Calu3 (cell line): ENCODE measurements at regions not wholly inside any gene's neighbourhood (a gene's known extent, or its start where the extent isn't known, plus 50 kb on each side); places are given as distances from the start of the nearest gene placed in this dataset.

Experiments
- BruUV-seq: library from RNA; stranded (reverse); fragments of 400-500 nt; replicated peaks from 2 replicates; lab custom pipeline; 2021; lab: Mats Ljungman, UMichigan
- CTCF ChIA-PET: fragments of 300-600 bp; sonication (Branson Sonifier 250); formaldehyde crosslinking; loops from one replicate; lab custom pipeline; 2022; ENCODE audit warnings: antibody characterized with exemption; lab: Charles Lee
- DNase-seq: peaks from one replicate; pipeline ENCODE4 v3.0.0; 2022
- H3K27ac Mint-ChIP-seq: one replicate; pipeline ENCODE4 v1.8.0; 2022; ENCODE audit warnings: mixed read lengths; ENCODE audit not compliant: unreplicated experiment
- H3K27me3 Mint-ChIP-seq: one replicate; pipeline ENCODE4 v1.8.0; 2022; ENCODE audit warnings: mixed read lengths; ENCODE audit not compliant: unreplicated experiment
- H3K36me3 Mint-ChIP-seq: one replicate; pipeline ENCODE4 v1.8.0; 2022; ENCODE audit warnings: mild to moderate bottlenecking, moderate library complexity, mixed read lengths; ENCODE audit not compliant: insufficient read depth, unreplicated experiment
- H3K4me1 Mint-ChIP-seq: one replicate; pipeline ENCODE4 v1.8.0; 2022; ENCODE audit warnings: mild to moderate bottlenecking, low read depth, mixed read lengths; ENCODE audit not compliant: unreplicated experiment
- H3K4me3 Mint-ChIP-seq: one replicate; pipeline ENCODE4 v1.8.0; 2022; ENCODE audit warnings: mild to moderate bottlenecking, low read depth, moderate library complexity, mixed read lengths; ENCODE audit not compliant: unreplicated experiment
- H3K9me3 Mint-ChIP-seq: one replicate; pipeline ENCODE4 v1.8.0; 2022; ENCODE audit warnings: low read depth, mixed read lengths; ENCODE audit not compliant: unreplicated experiment
- CTCF ChIP-seq: fragments of 200-600 bp; IDR thresholded peaks from one replicate; pipeline ENCODE4 v1.8.0; 2022; ENCODE audit warnings: antibody characterized with exemption; ENCODE audit not compliant: unreplicated experiment
- intact Hi-C: fragments of 100-400 bp; cut with micrococcal nuclease; formaldehyde crosslinking; loops from one replicate; pipeline ENCODE4 v1.10.0; 2022; ENCODE audit not compliant: unreplicated experiment

GRCh38 chr6:25122622-25123237, 156.4 kb upstream of the CARMIL1 start:
- no peak for TF ChIP-seq CTCF
- BruUV-seq = no TSS peak
- intact Hi-C loops = no loop called here
- H3K36me3 Mint-ChIP-seq = no peaks in the 10 kb centered on the region
- no peak overlapping the region for H3K27ac Mint-ChIP-seq
- H3K4me1 Mint-ChIP-seq = no peaks in the 10 kb centered on the region
- no peak overlapping the region for H3K4me3 Mint-ChIP-seq
- peaks cover 13% of the 10 kb centered on the region for H3K27me3 Mint-ChIP-seq
- peaks cover 5% of the 10 kb centered on the region for H3K9me3 Mint-ChIP-seq
- no peak for DNase-seq
- CTCF ChIA-PET = interaction anchor here (0.6 to 0.7 kb wide), 2 partner anchors 8 to 177 kb away, joined by 3 to 4 read pairs; no protein-coding TSS in a partner anchor

DNA sequence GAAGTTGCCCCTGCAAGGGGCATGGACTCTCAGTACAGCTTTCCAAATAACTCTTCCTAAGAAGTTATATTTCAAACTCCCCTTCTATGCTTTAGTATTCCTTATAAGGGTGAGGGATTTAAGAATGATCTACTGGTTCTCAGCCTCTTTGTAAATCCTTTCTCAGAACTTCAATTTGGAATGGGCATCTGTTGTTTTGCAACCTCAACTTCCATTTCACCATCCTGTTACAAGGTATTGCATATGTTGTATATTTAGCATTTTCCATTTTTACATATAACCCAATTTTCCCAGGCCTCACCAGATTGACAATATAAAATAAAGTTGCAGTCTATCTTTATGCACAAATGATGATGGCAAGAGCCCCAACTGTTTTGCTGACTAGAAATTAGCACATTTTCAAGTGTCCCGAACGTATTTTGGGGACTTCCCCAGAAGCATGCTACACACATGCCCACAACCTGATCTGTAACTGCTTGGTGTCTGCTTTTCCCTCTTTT, 154.9 kb upstream of the CARMIL1 start:
- intact Hi-C loops = no loop called here
- no TSS peak for BruUV-seq
- peaks cover 7% of the 10 kb centered on the region for H3K9me3 Mint-ChIP-seq
- no peaks in the 10 kb centered on the region for H3K27me3 Mint-ChIP-seq
- no peak overlapping the region for H3K4me3 Mint-ChIP-seq
- TF ChIP-seq CTCF = no peak
- no peaks in the 10 kb centered on the region for H3K36me3 Mint-ChIP-seq
- DNase-seq = no peak
- no peaks in the 10 kb centered on the region for H3K4me1 Mint-ChIP-seq
- CTCF ChIA-PET = no interaction called here
- no peak overlapping the region for H3K27ac Mint-ChIP-seq

DNA sequence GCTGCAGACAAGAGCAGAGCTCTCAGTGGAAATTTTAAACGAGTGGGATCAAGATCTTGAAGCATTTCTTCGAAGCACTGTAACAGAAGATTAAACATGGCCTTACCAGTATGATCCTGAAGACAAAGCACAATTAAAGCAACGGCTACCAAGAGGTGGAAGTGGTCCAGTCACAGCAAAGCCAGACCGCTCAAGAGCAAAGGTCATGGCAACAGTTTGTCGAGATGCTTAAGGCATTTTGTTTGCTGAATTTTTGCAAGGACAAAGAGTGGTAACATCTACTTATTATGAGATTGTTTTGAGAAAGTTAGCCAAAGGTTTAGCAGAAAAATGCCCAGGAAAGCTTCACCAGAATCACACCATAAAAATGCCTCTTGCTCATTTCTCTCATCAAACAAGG, 153.4 kb upstream of the CARMIL1 start:
- H3K4me3 Mint-ChIP-seq = no peak overlapping the region
- no peaks in the 10 kb centered on the region for H3K27me3 Mint-ChIP-seq
- intact Hi-C loops = no loop called here
- no peak overlapping the region for H3K27ac Mint-ChIP-seq
- no peak for TF ChIP-seq CTCF
- CTCF ChIA-PET = no interaction called here
- H3K36me3 Mint-ChIP-seq = no peaks in the 10 kb centered on the region
- no TSS peak for BruUV-seq
- no peak for DNase-seq
- H3K9me3 Mint-ChIP-seq = peaks cover 7% of the 10 kb centered on the region
- no peaks in the 10 kb centered on the region for H3K4me1 Mint-ChIP-seq

DNA sequence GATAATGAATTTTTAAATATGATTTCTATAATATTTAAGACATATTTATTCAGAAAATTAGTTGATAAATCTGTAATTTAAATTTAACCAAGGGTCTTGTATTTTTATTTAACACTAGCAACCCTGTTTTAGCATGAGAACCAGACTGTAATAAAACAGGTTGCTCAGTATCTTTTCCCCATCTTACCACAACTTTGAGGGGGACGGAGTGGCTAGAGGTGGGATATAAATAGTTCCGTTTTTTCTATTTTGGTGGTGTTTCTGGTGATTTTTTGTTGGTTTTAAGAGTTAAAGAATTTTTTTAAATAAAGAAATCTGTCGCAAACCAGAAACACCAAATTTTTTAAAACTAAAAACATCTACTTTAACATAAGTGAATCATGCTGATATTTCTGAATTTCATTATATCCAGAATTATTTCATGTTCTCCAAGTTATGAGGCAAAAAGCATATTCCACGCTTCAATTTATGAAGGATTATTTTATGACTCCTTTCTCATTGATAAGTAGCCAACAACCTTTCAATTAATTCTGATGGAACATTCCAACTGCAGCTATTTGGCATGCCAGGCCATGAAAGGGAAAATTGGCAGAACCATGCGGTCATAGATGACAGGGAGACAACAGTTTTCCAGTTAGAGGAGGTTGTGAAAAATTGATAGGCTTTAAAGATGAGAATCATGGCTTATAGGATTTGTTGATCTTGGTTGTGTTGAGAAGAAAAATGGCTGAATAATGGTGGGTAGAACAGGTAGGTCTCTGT, 151.9 kb upstream of the CARMIL1 start:
- CTCF ChIA-PET = interaction anchor here (0.6 to 1.4 kb wide), 3 partner anchors 27 to 173 kb away, joined by 3 to 4 read pairs (median 3); no protein-coding TSS in a partner anchor
- intact Hi-C loops = no loop called here
- no peak for TF ChIP-seq CTCF
- H3K4me1 Mint-ChIP-seq = no peaks in the 10 kb centered on the region
- no peaks in the 10 kb centered on the region for H3K27me3 Mint-ChIP-seq
- BruUV-seq = no TSS peak
- no peaks in the 10 kb centered on the region for H3K36me3 Mint-ChIP-seq
- no peak overlapping the region for H3K4me3 Mint-ChIP-seq
- H3K9me3 Mint-ChIP-seq = peaks cover 7% of the 10 kb centered on the region
- no peak for DNase-seq
- H3K27ac Mint-ChIP-seq = no peak overlapping the region
